Suprapubic skin (tissue), 4 donors: ENCODE measurements at regions not wholly inside any gene's neighbourhood (a gene's known extent, or its start where the extent isn't known, plus 50 kb on each side); places are given as distances from the start of the nearest gene placed in this dataset.

Experiments used
- DNase-seq, 2 donors: peaks; one replicate each; pipeline ENCODE4 v3.0.0-alpha.2; 2019; ENCODE audit warnings: low spot score in 2 of 2
- H3K27ac ChIP-seq: fragments of 200-600 bp; sonication (generic); one replicate; pipeline ENCODE4 v1.5.1; 2019
- H3K27me3 ChIP-seq: fragments of 200-600 bp; sonication (generic); one replicate; pipeline ENCODE4 v1.5.1; 2019
- H3K36me3 ChIP-seq: fragments of 200-600 bp; sonication (generic); one replicate; pipeline ENCODE4 v1.5.1; 2019
- H3K4me1 ChIP-seq: fragments of 200-600 bp; sonication (generic); one replicate; pipeline ENCODE4 v1.5.1; 2019
- H3K4me3 ChIP-seq: fragments of 200-600 bp; sonication (generic); one replicate; pipeline ENCODE4 v1.5.1; 2019; ENCODE audit warnings: mild to moderate bottlenecking
- H3K9me3 ChIP-seq: fragments of 200-600 bp; sonication (generic); one replicate; pipeline ENCODE4 v1.5.1; 2019
- CTCF ChIP-seq, 2 donors: fragments of 200-600 bp in 1 of 2; fragments of 450-650 bp in 1 of 2; sonication (generic) in 1 of 2; IDR thresholded peaks; one replicate each; pipeline ENCODE4 v1.5.1; 2016 to 2019; ENCODE audit warnings: antibody characterized with exemption in 2 of 2, mild to moderate bottlenecking in 1 of 2, moderate library complexity in 1 of 2
- EP300 ChIP-seq: sonication (generic); formaldehyde crosslinking; IDR thresholded peaks from one replicate; pipeline ENCODE4 v1.6.1; 2017; ENCODE audit warnings: antibody characterized with exemption
- POLR2A ChIP-seq, 2 donors: fragments of 450-650 bp; IDR thresholded peaks; one replicate each; pipeline ENCODE4 v1.6.1; 2017; ENCODE audit warnings: antibody characterized with exemption in 2 of 2, mild to moderate bottlenecking in 2 of 2, moderate library complexity in 2 of 2
- POLR2AphosphoS5 ChIP-seq, 3 donors: sonication (generic); formaldehyde crosslinking; IDR thresholded peaks; one replicate each; pipeline ENCODE4 v1.6.1; 2017; ENCODE audit warnings: antibody characterized with exemption in 3 of 3
- WGBS: methylation state at CpG from one replicate; pipeline ENCODE4 v1.1.5; 2018; 5-methylcytosine and 5-hydroxymethylcytosine counted together

GRCh38 chr19:28322945-28323344 is 890.0 kb downstream of the UQCRFS1 start:
- H3K27me3 ChIP-seq: no peaks in the 10 kb centered on the region
- no peak overlapping the region for H3K27ac ChIP-seq
- no peak overlapping the region for H3K4me3 ChIP-seq
- H3K4me1 ChIP-seq: no peaks in the 10 kb centered on the region
- H3K9me3 ChIP-seq: no peaks in the 10 kb centered on the region
- 61% methylated on average over 3 of the region's 3 CpGs for WGBS
- no peak for DNase-seq
- H3K36me3 ChIP-seq: no peaks in the 10 kb centered on the region
- TF ChIP-seq POLR2A (IDR thresholded peaks at IDR 0.05) (no peak), POLR2AphosphoS5 (IDR thresholded peaks at IDR 0.05) (no peak), EP300 (no peak), CTCF (IDR thresholded peaks at IDR 0.05) (no peak)

- no peak for DNase-seq
- TF ChIP-seq POLR2AphosphoS5 (IDR thresholded peaks at IDR 0.05) (no peak), CTCF (IDR thresholded peaks at IDR 0.05) (no peak), POLR2A (IDR thresholded peaks at IDR 0.05) (no peak), EP300 (no peak)
- WGBS: 67% methylated on average over 4 of the region's 4 CpGs
Measured at GRCh38 chr19:28322491-28322890, 890.5 kb downstream of the UQCRFS1 start.

DNA sequence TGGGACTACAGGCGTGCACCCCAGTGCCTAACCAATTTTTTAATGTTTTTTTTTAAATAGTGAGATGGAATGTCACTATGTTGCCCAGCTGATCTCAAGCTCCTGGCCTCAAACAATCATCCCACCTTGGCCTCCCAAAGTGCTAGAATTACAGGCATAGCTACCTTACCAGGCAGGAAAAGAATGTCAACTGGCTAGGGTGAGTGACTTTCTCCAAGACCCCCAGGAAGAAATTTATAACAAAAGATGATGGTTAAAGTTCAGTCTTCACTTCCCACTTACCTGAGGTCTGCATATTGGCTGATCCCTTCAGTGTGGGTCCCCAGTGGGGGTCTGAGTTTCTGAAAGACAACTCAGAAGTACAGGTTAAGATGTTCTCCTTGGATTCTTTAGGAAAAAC is 893.0 kb downstream of the UQCRFS1 start:
- DNase-seq: no peak
- Histone ChIP-seq H3K4me3 (no peak overlapping the region), H3K9me3 (no peaks in the 10 kb centered on the region), H3K27ac (no peak overlapping the region), H3K4me1 (no peaks in the 10 kb centered on the region), H3K27me3 (no peaks in the 10 kb centered on the region), H3K36me3 (no peaks in the 10 kb centered on the region)
- 82% methylated on average over 1 of the region's 1 CpG for WGBS
- no peak for TF ChIP-seq CTCF (IDR thresholded peaks at IDR 0.05)
- no peak for TF ChIP-seq EP300
- no peak for TF ChIP-seq POLR2AphosphoS5 (IDR thresholded peaks at IDR 0.05)
- no peak for TF ChIP-seq POLR2A (IDR thresholded peaks at IDR 0.05)

More at GRCh38 chr19:28322491-28322890, 890.5 kb downstream of the UQCRFS1 start:
- Histone ChIP-seq H3K27ac (no peak overlapping the region), H3K36me3 (no peaks in the 10 kb centered on the region), H3K9me3 (no peaks in the 10 kb centered on the region), H3K27me3 (no peaks in the 10 kb centered on the region), H3K4me1 (no peaks in the 10 kb centered on the region), H3K4me3 (no peak overlapping the region)

GRCh38 chr19:28319227-28319626 is 893.7 kb downstream of the UQCRFS1 start:
- no peak for DNase-seq
- no peaks in the 10 kb centered on the region for H3K36me3 ChIP-seq
- H3K9me3 ChIP-seq: no peaks in the 10 kb centered on the region
- H3K4me1 ChIP-seq: no peaks in the 10 kb centered on the region
- H3K27me3 ChIP-seq: no peaks in the 10 kb centered on the region
- TF ChIP-seq CTCF (IDR thresholded peaks at IDR 0.05) (no peak), EP300 (no peak), POLR2AphosphoS5 (IDR thresholded peaks at IDR 0.05) (no peak), POLR2A (IDR thresholded peaks at IDR 0.05) (no peak)
- no peak overlapping the region for H3K4me3 ChIP-seq
- WGBS: 83% methylated on average over 1 of the region's 2 CpGs
- no peak overlapping the region for H3K27ac ChIP-seq

DNA sequence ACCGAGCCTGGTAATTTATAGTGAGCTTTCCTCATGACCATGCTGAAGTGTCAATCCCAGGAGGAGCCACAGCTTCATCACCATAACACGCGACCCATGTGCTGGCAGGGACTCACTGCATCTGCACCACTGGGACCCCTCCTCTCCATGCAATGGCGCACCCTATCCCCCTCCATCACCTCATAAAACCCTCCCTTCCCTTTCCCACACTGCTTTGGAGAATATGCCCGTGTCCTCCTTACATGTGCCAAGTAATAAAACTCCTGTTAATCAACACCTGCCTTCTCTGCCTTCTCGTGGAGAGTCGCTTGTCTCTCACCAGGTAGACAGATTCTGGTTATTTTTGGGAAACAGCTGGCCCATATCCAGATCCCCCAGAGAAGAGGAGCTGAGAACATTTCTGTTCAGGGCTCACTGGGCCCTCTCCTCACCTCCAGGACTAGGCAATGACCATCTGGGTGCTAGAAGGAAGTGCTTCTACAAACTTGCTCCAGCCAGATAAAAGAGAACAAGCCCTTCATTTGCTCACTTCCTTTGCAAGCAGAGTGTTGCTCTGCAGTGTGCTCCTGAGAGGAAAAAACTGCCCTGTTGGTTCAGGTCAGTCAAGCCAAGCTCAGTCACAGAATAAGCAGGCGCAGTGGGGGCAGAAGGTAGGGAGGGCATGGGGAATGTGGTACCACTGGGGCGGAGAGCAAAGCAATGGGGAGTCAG is 894.3 kb downstream of the UQCRFS1 start:
- H3K4me1 ChIP-seq: no peaks in the 10 kb centered on the region
- H3K9me3 ChIP-seq: no peaks in the 10 kb centered on the region
- DNase-seq: no peak
- TF ChIP-seq POLR2AphosphoS5 (IDR thresholded peaks at IDR 0.05) (no peak), POLR2A (IDR thresholded peaks at IDR 0.05) (no peak), CTCF (IDR thresholded peaks at IDR 0.05) (no peak), EP300 (no peak)
- WGBS: 58% methylated on average over 9 of the region's 9 CpGs
- H3K27ac ChIP-seq: no peak overlapping the region
- H3K27me3 ChIP-seq: no peaks in the 10 kb centered on the region
- H3K4me3 ChIP-seq: no peak overlapping the region
- no peaks in the 10 kb centered on the region for H3K36me3 ChIP-seq
